GM23338 (cell line): ENCODE measurements at regions not wholly inside any gene's neighbourhood (a gene's known extent, or its start where the extent isn't known, plus 50 kb on each side); places are given as distances from the start of the nearest gene placed in this dataset.

Experiments
- ATAC-seq: fragments of 200-7000 bp; cut with Tn5 transposase; 3 replicates; pipeline ENCODE4 v1.9.1; 2020
- DNase-seq: peaks from one replicate; pipeline ENCODE4 v3.0.0-alpha.2; 2015; ENCODE audit warnings: low spot score
- H2AFZ ChIP-seq: fragments of 200-600 bp; sonication (generic); 2 replicates; pipeline ENCODE4 v1.8.0; 2016; ENCODE audit warnings: antibody characterized with exemption, mild to moderate bottlenecking, moderate library complexity
- H3F3A ChIP-seq: fragments of 200-600 bp; sonication (generic); replicated peaks from 2 replicates; pipeline ENCODE4 v1.8.0; 2017; ENCODE audit warnings: antibody characterized with exemption, mixed run types, low read depth
- H3K27ac ChIP-seq: fragments of 200-600 bp; sonication (generic); 2 replicates; pipeline ENCODE4 v1.6.1; 2016; ENCODE audit warnings: low read depth
- H3K27me3 ChIP-seq: fragments of 200-600 bp; sonication (generic); 2 replicates; pipeline ENCODE4 v1.8.0; 2016; ENCODE audit warnings: mild to moderate bottlenecking, mixed run types, moderate library complexity; ENCODE audit not compliant: insufficient read depth
- H3K36me3 ChIP-seq: fragments of 200-600 bp; sonication (generic); 2 replicates; pipeline ENCODE4 v1.8.0; 2016; ENCODE audit warnings: mild to moderate bottlenecking; ENCODE audit not compliant: insufficient read depth
- H3K4me1 ChIP-seq: fragments of 200-600 bp; sonication (generic); 2 replicates; pipeline ENCODE4 v1.8.0; 2016; ENCODE audit warnings: mild to moderate bottlenecking, moderate library complexity; ENCODE audit not compliant: insufficient read depth
- H3K4me2 ChIP-seq: fragments of 200-600 bp; sonication (generic); 2 replicates; pipeline ENCODE4 v1.7.1; 2017; ENCODE audit warnings: mixed run types
- H3K4me3 ChIP-seq: fragments of 200-600 bp; sonication (generic); 2 replicates; pipeline ENCODE4 v1.6.1; 2016; ENCODE audit warnings: mixed run types
- H3K79me2 ChIP-seq: fragments of 200-600 bp; sonication (generic); replicated peaks from 2 replicates; pipeline ENCODE4 v1.8.0; 2017; ENCODE audit warnings: mild to moderate bottlenecking; ENCODE audit not compliant: insufficient read depth
- H3K9me2 ChIP-seq: fragments of 200-600 bp; sonication (generic); 2 replicates; pipeline ENCODE4 v1.8.0; 2017; ENCODE audit not compliant: insufficient read depth
- H4K20me1 ChIP-seq: fragments of 200-600 bp; sonication (generic); replicated peaks from 2 replicates; pipeline ENCODE4 v1.8.0; 2017; ENCODE audit warnings: mild to moderate bottlenecking; ENCODE audit not compliant: insufficient read depth
- H3K27ac Mint-ChIP-seq: 2 replicates; pipeline ENCODE4 v1.8.0; 2020; ENCODE audit warnings: inconsistent platforms, mild to moderate bottlenecking, moderate library complexity, mixed read lengths
- H3K27me3 Mint-ChIP-seq: 3 replicates; pipeline ENCODE4 v1.8.0; 2022; ENCODE audit warnings: low read depth, mild to moderate bottlenecking, moderate library complexity, mixed read lengths, inconsistent platforms; ENCODE audit not compliant: insufficient read depth, poor library complexity
- H3K36me3 Mint-ChIP-seq: 3 replicates; pipeline ENCODE4 v1.8.0; 2021; ENCODE audit warnings: low read depth, mild to moderate bottlenecking, inconsistent platforms, moderate library complexity, mixed read lengths
- H3K4me1 Mint-ChIP-seq: 3 replicates; pipeline ENCODE4 v1.8.0; 2020; ENCODE audit warnings: mild to moderate bottlenecking, inconsistent platforms, mixed read lengths
- H3K4me3 Mint-ChIP-seq: 3 replicates; pipeline ENCODE4 v1.8.0; 2021; ENCODE audit warnings: moderate library complexity, mild to moderate bottlenecking, inconsistent platforms, mixed read lengths
- H3K9me3 Mint-ChIP-seq: 3 replicates; pipeline ENCODE4 v1.8.0; 2020; ENCODE audit warnings: moderate library complexity, mild to moderate bottlenecking, inconsistent platforms, mixed read lengths
- CREB1 ChIP-seq: fragments of 250-450 bp; sonication (Bioruptor Pico); IDR thresholded peaks from 2 replicates; pipeline ENCODE4 v1.5.0; 2020; ENCODE audit warnings: low read depth, mild to moderate bottlenecking, moderate library complexity
- EZH2 ChIP-seq: fragments of 200-600 bp; sonication (generic); IDR thresholded peaks from one replicate; pipeline ENCODE4 v1.8.0; 2017; ENCODE audit warnings: antibody characterized with exemption, mild to moderate bottlenecking, low read depth; ENCODE audit not compliant: unreplicated experiment
- EZH2phosphoT487 ChIP-seq: fragments of 200-600 bp; sonication (generic); IDR thresholded peaks from one replicate; pipeline ENCODE4 v1.8.1; 2018; ENCODE audit warnings: antibody characterized with exemption; ENCODE audit not compliant: unreplicated experiment
- NANOG ChIP-seq: IDR thresholded peaks from 2 replicates; pipeline ENCODE4 v1.6.1; 2016; ENCODE audit warnings: antibody characterized with exemption, borderline replicate concordance
- ZNF114 ChIP-seq: fragments of 250-450 bp; sonication (Bioruptor Pico); IDR thresholded peaks from 2 replicates; pipeline ENCODE4 v1.5.0; 2020; ENCODE audit warnings: mild to moderate bottlenecking, moderate library complexity
- ZNF462 ChIP-seq: fragments of 250-450 bp; sonication (Bioruptor Pico); IDR thresholded peaks from 2 replicates; pipeline ENCODE4 v1.5.0; 2020; ENCODE audit warnings: mild to moderate bottlenecking, moderate library complexity
- TF ChIP-seq, protein P1 (sequence below): IDR thresholded peaks from 2 replicates; pipeline ENCODE4 v1.6.1; 2016; ENCODE audit warnings: antibody characterized with exemption

DNA sequence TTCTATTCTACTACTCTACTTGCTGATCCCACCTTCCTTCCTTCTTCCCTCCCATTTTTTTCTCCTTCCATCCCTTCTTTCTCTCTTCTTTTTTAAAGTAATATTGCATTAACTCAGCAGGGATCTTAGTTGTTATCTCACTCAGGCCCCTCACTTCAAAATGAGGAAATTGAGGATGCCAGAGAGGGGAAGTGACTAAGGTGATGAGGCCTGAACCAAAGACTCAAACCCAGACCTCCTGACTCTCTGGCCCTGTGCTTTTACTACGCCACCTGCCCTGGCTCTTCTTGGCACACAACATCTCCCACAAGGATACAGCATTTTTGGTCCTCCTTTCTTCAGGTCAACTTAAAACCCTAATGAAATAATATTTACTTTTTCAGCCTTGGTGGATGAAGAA is 151.7 kb upstream of the ZNF648 start (continued):
- TF ChIP-seq ZNF462 (no peak), ZNF114 (no peak), NANOG (no peak), CREB1 (CRISPR knock-in tag) (no peak)

GRCh38 chr1:182211386-182211785 is 149.9 kb upstream of the ZNF648 start:
- no peaks in the 10 kb centered on the region for H4K20me1 ChIP-seq
- no peaks in the 10 kb centered on the region for H3K27me3 ChIP-seq
- H3K4me1 Mint-ChIP-seq: peaks cover 6% of the 10 kb centered on the region; the same call in 2 of the 3 replicates
- H3K79me2 ChIP-seq: no peaks in the 10 kb centered on the region
- H3F3A ChIP-seq: no peaks in the 10 kb centered on the region
- H3K9me3 Mint-ChIP-seq: no peaks in the 10 kb centered on the region
- no peaks in the 10 kb centered on the region for H3K36me3 ChIP-seq
- no peak overlapping the region for H3K4me2 ChIP-seq
- ATAC-seq (no peak), DNase-seq (no peak)
- no peak overlapping the region for H3K27ac ChIP-seq
- no peaks in the 10 kb centered on the region for H3K36me3 Mint-ChIP-seq
- H3K27me3 Mint-ChIP-seq: no peaks in the 10 kb centered on the region
- H3K9me2 ChIP-seq: peaks cover 3% of the 10 kb centered on the region; the same call in 1 of the 2 replicates
- H3K4me3 ChIP-seq: no peak overlapping the region
- no peak overlapping the region for H2AFZ ChIP-seq
- H3K4me1 ChIP-seq: no peaks in the 10 kb centered on the region; the same call in 1 of the 2 replicates
- no peak overlapping the region for H3K27ac Mint-ChIP-seq
- no peak overlapping the region for H3K4me3 Mint-ChIP-seq
- TF ChIP-seq ZNF114 (no peak), NANOG (no peak), EZH2phosphoT487 (no peak), EZH2 (no peak), ZNF462 (no peak)
- TF ChIP-seq, protein P1, sequence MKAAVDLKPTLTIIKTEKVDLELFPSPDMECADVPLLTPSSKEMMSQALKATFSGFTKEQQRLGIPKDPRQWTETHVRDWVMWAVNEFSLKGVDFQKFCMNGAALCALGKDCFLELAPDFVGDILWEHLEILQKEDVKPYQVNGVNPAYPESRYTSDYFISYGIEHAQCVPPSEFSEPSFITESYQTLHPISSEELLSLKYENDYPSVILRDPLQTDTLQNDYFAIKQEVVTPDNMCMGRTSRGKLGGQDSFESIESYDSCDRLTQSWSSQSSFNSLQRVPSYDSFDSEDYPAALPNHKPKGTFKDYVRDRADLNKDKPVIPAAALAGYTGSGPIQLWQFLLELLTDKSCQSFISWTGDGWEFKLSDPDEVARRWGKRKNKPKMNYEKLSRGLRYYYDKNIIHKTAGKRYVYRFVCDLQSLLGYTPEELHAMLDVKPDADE: no peak
